ENCODE measurements at regions not wholly inside any gene's neighbourhood (a gene's known extent, or its start where the extent isn't known, plus 50 kb on each side); places are given as distances from the start of the nearest gene placed in this dataset.

DNA sequence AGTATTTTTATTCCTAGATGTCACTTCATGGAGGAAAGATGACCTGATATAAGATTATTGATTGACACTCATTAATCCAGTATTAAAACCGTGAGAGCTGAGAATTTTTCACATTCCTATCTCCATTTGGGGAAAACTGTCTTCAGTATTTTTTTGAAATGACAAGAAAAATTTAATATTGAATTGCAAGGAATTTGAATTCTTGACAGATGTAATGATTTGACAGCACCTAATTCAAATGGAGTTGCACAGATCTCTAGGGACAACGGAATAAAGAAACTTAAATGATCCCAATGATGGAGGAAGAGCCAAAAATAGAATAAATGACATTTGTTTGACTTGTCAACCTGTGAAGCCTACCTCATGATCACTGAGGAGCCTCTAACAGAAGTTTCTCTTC lies 1591.4 kb downstream of the HACE1 start:
- Mint-ChIP-seq H3K27me3 (ENCODE audit: low read depth) (no peaks in the 10 kb centered on the region), H3K27ac (ENCODE audit: unreplicated experiment) (no peak overlapping the region), H3K4me3 (ENCODE audit: unreplicated experiment) (no peak overlapping the region), H3K9me3 (ENCODE audit: low read depth) (no peaks in the 10 kb centered on the region), H3K4me1 (ENCODE audit: low read depth) (no peaks in the 10 kb centered on the region), H3K36me3 (ENCODE audit: low read depth) (no peaks in the 10 kb centered on the region)
- TF ChIP-seq, protein P1, sequence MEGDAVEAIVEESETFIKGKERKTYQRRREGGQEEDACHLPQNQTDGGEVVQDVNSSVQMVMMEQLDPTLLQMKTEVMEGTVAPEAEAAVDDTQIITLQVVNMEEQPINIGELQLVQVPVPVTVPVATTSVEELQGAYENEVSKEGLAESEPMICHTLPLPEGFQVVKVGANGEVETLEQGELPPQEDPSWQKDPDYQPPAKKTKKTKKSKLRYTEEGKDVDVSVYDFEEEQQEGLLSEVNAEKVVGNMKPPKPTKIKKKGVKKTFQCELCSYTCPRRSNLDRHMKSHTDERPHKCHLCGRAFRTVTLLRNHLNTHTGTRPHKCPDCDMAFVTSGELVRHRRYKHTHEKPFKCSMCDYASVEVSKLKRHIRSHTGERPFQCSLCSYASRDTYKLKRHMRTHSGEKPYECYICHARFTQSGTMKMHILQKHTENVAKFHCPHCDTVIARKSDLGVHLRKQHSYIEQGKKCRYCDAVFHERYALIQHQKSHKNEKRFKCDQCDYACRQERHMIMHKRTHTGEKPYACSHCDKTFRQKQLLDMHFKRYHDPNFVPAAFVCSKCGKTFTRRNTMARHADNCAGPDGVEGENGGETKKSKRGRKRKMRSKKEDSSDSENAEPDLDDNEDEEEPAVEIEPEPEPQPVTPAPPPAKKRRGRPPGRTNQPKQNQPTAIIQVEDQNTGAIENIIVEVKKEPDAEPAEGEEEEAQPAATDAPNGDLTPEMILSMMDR (IDR thresholded peaks at IDR 0.05), result no peak
- no peak for DNase-seq (ENCODE audit: low spot score)

DNA sequence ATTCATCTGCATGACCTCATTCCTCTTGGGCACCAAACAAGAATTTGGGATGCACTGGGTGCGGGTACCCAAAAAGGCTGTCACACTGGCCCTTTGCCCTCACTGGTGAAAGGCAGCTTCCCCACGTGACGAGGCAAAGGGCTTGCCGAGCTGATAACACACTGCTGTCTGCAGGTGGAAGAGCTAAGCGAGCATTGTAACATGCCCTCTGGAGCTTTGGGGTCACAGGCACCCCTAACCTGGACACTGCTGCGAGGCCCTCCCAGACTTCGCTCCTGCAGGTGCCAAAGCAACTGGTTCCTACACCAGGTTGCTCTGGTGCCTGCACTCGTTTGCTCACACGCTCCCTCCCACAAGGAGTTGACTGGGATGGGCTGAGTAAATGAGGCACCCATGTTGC lies 1595.7 kb downstream of the HACE1 start:
- H3K4me1 Mint-ChIP-seq (ENCODE audit: low read depth), result no peaks in the 10 kb centered on the region
- H3K36me3 Mint-ChIP-seq (ENCODE audit: low read depth), result no peaks in the 10 kb centered on the region
- H3K27me3 Mint-ChIP-seq (ENCODE audit: low read depth), result no peaks in the 10 kb centered on the region
- no peak overlapping the region for H3K4me3 Mint-ChIP-seq (ENCODE audit: unreplicated experiment)
- no peak for DNase-seq (ENCODE audit: low spot score)
- no peak overlapping the region for H3K27ac Mint-ChIP-seq (ENCODE audit: unreplicated experiment)
- no peaks in the 10 kb centered on the region for H3K9me3 Mint-ChIP-seq (ENCODE audit: low read depth)
- TF ChIP-seq, protein P1 (IDR thresholded peaks at IDR 0.05), result no peak

DNA sequence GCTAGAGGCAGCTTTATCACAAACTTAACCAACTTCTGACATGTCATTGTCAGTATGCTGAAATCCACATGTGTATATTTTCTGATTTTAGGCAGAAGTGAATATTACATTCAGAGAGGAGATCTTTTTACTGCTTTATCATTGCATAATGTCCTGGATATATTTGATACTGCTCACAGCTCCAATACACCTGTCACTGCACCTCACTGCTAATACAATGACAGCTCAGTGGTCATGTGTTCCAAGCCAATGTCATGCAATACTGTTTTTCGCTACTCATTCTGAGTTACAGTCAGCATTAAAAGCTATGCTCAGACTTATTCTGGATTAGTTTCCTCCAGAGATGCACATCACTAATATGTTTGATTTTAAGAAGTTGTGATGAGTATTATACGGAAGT lies 1604.6 kb downstream of the HACE1 start:
- DNase-seq (ENCODE audit: low spot score), result no peak
- Mint-ChIP-seq H3K27ac (ENCODE audit: unreplicated experiment) (no peak overlapping the region), H3K9me3 (ENCODE audit: low read depth) (peaks cover 6% of the 10 kb centered on the region), H3K4me3 (ENCODE audit: unreplicated experiment) (no peak overlapping the region), H3K27me3 (ENCODE audit: low read depth) (no peaks in the 10 kb centered on the region), H3K36me3 (ENCODE audit: low read depth) (no peaks in the 10 kb centered on the region), H3K4me1 (ENCODE audit: low read depth) (no peaks in the 10 kb centered on the region)
- TF ChIP-seq, protein P1 (IDR thresholded peaks at IDR 0.05), result no peak

DNA sequence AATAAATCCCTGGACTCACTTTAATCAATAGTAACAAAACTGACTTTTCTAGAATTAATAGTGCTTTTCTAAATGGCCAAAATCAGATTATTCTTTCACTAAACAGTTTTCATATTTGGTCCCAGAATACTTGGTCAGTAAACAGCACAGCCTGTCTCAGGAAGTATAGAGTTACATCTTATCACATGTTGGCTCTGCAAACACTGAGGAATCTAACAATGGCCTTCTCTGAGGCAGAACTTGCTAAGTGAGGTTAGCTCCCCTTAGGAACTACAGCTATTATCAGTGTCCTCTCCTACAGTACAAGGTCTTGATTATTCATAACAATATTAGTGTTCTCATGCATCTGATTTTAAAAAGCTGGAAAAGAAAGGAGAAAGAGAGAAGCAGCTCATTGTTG lies 1622.8 kb downstream of the HACE1 start:
- TF ChIP-seq, protein P1 (IDR thresholded peaks at IDR 0.05), result no peak

DNA sequence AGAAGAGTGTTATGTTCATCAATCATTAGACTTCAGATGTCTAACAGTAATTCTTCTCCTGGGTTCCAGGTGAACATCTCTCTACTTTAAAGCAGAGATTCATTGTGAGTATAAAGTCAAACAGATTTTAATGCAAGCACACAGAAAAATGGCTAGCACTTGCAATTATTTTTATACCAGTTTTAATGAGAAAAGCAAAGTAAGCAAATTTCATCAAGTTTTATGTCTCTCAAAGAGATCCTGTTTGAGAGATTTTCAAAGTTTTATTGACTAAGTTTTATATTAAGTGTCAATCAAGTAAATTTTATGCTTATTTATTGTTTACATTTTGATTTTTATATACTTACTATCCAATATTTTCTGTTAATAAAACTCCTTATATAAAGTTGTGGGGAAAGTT lies 1628.5 kb downstream of the HACE1 start:
- H3K36me3 Mint-ChIP-seq (ENCODE audit: low read depth), result peaks cover 3% of the 10 kb centered on the region
- H3K27me3 Mint-ChIP-seq (ENCODE audit: low read depth), result no peaks in the 10 kb centered on the region
- H3K4me1 Mint-ChIP-seq (ENCODE audit: low read depth), result no peaks in the 10 kb centered on the region
- DNase-seq (ENCODE audit: low spot score), result no peak
- H3K27ac Mint-ChIP-seq (ENCODE audit: unreplicated experiment), result no peak overlapping the region
- H3K4me3 Mint-ChIP-seq (ENCODE audit: unreplicated experiment), result no peak overlapping the region
- peaks cover 10% of the 10 kb centered on the region for H3K9me3 Mint-ChIP-seq (ENCODE audit: low read depth)
- TF ChIP-seq, protein P1 (IDR thresholded peaks at IDR 0.05), result no peak

More for the DNA sequence above, 1622.8 kb downstream of the HACE1 start:
- Mint-ChIP-seq H3K9me3 (ENCODE audit: low read depth) (no peaks in the 10 kb centered on the region), H3K27ac (ENCODE audit: unreplicated experiment) (no peak overlapping the region), H3K27me3 (ENCODE audit: low read depth) (no peaks in the 10 kb centered on the region), H3K4me3 (ENCODE audit: unreplicated experiment) (no peak overlapping the region), H3K36me3 (ENCODE audit: low read depth) (no peaks in the 10 kb centered on the region), H3K4me1 (ENCODE audit: low read depth) (peaks cover 4% of the 10 kb centered on the region)
- no peak for DNase-seq (ENCODE audit: low spot score)
